GM23248 (cell line): ENCODE measurements at regions not wholly inside any gene's neighbourhood (a gene's known extent, or its start where the extent isn't known, plus 50 kb on each side); places are given as distances from the start of the nearest gene placed in this dataset.

ENCODE experiments used
- EZH2 ChIP-seq: fragments of 200-600 bp; sonication (generic); IDR thresholded peaks from 2 replicates; pipeline ENCODE4 v1.6.1; 2018; ENCODE audit warnings: antibody characterized with exemption, mild to moderate bottlenecking; ENCODE audit not compliant: insufficient read depth, poor library complexity, severe bottlenecking
- EZH2phosphoT487 ChIP-seq: fragments of 200-600 bp; sonication (generic); IDR thresholded peaks from 2 replicates; pipeline ENCODE4 v1.6.1; 2018; ENCODE audit warnings: antibody characterized with exemption, moderate library complexity, mild to moderate bottlenecking, low read depth; ENCODE audit not compliant: insufficient read depth

DNA sequence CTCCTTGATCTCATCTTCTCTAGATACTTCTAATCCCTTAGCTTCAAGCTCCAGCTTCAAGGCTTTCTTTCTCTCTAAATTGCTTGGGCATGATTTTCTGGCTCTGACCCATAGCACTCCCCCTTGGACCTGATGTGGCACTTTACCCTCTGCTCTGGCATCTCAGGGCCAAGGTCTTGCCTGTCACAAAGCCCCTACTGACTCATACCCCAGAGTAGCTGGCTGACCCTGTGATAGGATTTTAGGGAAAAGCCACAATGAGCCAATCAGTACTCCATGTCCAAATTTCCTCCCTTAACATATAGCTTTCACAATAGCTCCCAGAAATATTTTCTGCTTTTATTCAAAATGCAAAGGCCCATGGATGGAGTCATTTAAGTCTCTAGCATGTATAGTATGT lies 488.7 kb upstream of the SPRED2 start:
- TF ChIP-seq EZH2 (no peak), EZH2phosphoT487 (no peak)
